GM21529 (cell line): ENCODE measurements at regions not wholly inside any gene's neighbourhood (a gene's known extent, or its start where the extent isn't known, plus 50 kb on each side); places are given as distances from the start of the nearest gene placed in this dataset.
"Not testable (repeated sequence)": the region's sequence is repeated elsewhere in the genome, so short reads cannot be mapped to it uniquely, and the experiment has no call there.

Experiments used
- ATAC-seq: cut with Tn5 transposase; IDR thresholded peaks from one replicate; pipeline ENCODE4 v1.9.1; 2021; ENCODE audit not compliant: unreplicated experiment

GRCh38 chr11:116066777-116067176, 562.6 kb upstream of the CADM1 start:
- ATAC-seq = no peak

- no peak for ATAC-seq
These were observed 561.8 kb upstream of the CADM1 start for GRCh38 chr11:116065986-116066385.

- ATAC-seq = no peak
These were observed 561.1 kb upstream of the CADM1 start for GRCh38 chr11:116065191-116065895.

GRCh38 chr11:116062490-116063171, 558.4 kb upstream of the CADM1 start:
- no peak for ATAC-seq

- no peak for ATAC-seq
These were observed 557.9 kb upstream of the CADM1 start for GRCh38 chr11:116062129-116062489.

- no peak for ATAC-seq
These were observed 557.1 kb upstream of the CADM1 start for GRCh38 chr11:116061322-116061721.

- ATAC-seq = no peak
These were observed 555.7 kb upstream of the CADM1 start for GRCh38 chr11:116059919-116060318.

GRCh38 chr11:116057000-116057399, 552.8 kb upstream of the CADM1 start:
- ATAC-seq = no peak

- ATAC-seq = no peak
These were observed 550.8 kb upstream of the CADM1 start for GRCh38 chr11:116055064-116055463.

GRCh38 chr11:116053548-116053919, 549.3 kb upstream of the CADM1 start:
- ATAC-seq = no peak

- no peak for ATAC-seq
These were observed 548.7 kb upstream of the CADM1 start for GRCh38 chr11:116052603-116053547.

GRCh38 chr11:116051494-116051893, 547.3 kb upstream of the CADM1 start:
- ATAC-seq = no peak

- ATAC-seq = no peak
These were observed 545.2 kb upstream of the CADM1 start for GRCh38 chr11:116049383-116049782.

GRCh38 chr11:116046127-116046526, 541.9 kb upstream of the CADM1 start:
- no peak for ATAC-seq

GRCh38 chr11:116044941-116045340, 540.7 kb upstream of the CADM1 start:
- no peak for ATAC-seq

GRCh38 chr11:116044520-116044919, 540.3 kb upstream of the CADM1 start:
- ATAC-seq = no peak

GRCh38 chr11:116043857-116044256, 539.6 kb upstream of the CADM1 start:
- no peak for ATAC-seq

- not testable (repeated sequence) for ATAC-seq
These were observed 538.8 kb upstream of the CADM1 start for GRCh38 chr11:116043059-116043458.

GRCh38 chr11:116042146-116042545, 537.9 kb upstream of the CADM1 start:
- ATAC-seq = no peak

GRCh38 chr11:116037861-116038260, 533.6 kb upstream of the CADM1 start:
- ATAC-seq = no peak

GRCh38 chr11:116035977-116036376, 531.8 kb upstream of the CADM1 start:
- ATAC-seq = no peak
